GM23338 (cell line): ENCODE measurements at regions not wholly inside any gene's neighbourhood (a gene's known extent, or its start where the extent isn't known, plus 50 kb on each side); places are given as distances from the start of the nearest gene placed in this dataset.

ENCODE experiments used
- CTCF ChIP-seq, 2 experiments: fragments of 200-600 bp in 1 of 2; sonication (generic) in 1 of 2; conservative IDR thresholded peaks; 2 replicates each; pipeline versions ENCODE4 v1.5.1 to v1.6.1; 2016 to 2017; ENCODE audit warnings: antibody characterized with exemption in 2 of 2, low read depth in 2 of 2, mild to moderate bottlenecking in 2 of 2, moderate library complexity in 1 of 2
- EZH2 ChIP-seq: fragments of 200-600 bp; sonication (generic); IDR thresholded peaks from one replicate; pipeline ENCODE4 v1.8.0; 2017; ENCODE audit warnings: antibody characterized with exemption, mild to moderate bottlenecking, low read depth; ENCODE audit not compliant: unreplicated experiment
- EZH2phosphoT487 ChIP-seq: fragments of 200-600 bp; sonication (generic); IDR thresholded peaks from one replicate; pipeline ENCODE4 v1.8.1; 2018; ENCODE audit warnings: antibody characterized with exemption; ENCODE audit not compliant: unreplicated experiment
- REST ChIP-seq: IDR thresholded peaks from one replicate; pipeline ENCODE4 v1.6.1; 2018; ENCODE audit warnings: antibody characterized with exemption; ENCODE audit not compliant: unreplicated experiment
- STAT1 ChIP-seq: IDR thresholded peaks from one replicate; pipeline ENCODE4 v1.6.1; 2016; ENCODE audit warnings: antibody characterized with exemption; ENCODE audit not compliant: unreplicated experiment
- ZNF331 ChIP-seq: fragments of 250-450 bp; sonication (Bioruptor Pico); IDR thresholded peaks from 2 replicates; pipeline ENCODE4 v1.5.0; 2020; ENCODE audit warnings: low read depth, mild to moderate bottlenecking, moderate library complexity

- TF ChIP-seq STAT1 (no peak), REST (no peak), CTCF (conservative IDR thresholded peaks at IDR 0.05; ENCODE audit: low read depth in 2 of 2) (no peak), EZH2 (no peak), EZH2phosphoT487 (no peak), ZNF331 (no peak)
Observed at GRCh38 chr2:172357442-172357841, 69.9 kb upstream of the ITGA6 start.
